Stimulated activated CD8-positive, alpha-beta memory T cell treated with anti-CD3 and anti-CD28 coated beads, Interleukin-15, amount 100 ng/mL, for 1 hour (primary cell): ENCODE measurements at regions not wholly inside any gene's neighbourhood (a gene's known extent, or its start where the extent isn't known, plus 50 kb on each side); places are given as distances from the start of the nearest gene placed in this dataset.

Source experiments
- DNase-seq: peaks from one replicate; pipeline ENCODE4 v3.0.0-alpha.2; 2020; ENCODE audit warnings: low read depth

- DNase-seq = no peak
Observed at GRCh38 chr5:8241076-8241475, 372.1 kb downstream of the MTRR start.

DNA sequence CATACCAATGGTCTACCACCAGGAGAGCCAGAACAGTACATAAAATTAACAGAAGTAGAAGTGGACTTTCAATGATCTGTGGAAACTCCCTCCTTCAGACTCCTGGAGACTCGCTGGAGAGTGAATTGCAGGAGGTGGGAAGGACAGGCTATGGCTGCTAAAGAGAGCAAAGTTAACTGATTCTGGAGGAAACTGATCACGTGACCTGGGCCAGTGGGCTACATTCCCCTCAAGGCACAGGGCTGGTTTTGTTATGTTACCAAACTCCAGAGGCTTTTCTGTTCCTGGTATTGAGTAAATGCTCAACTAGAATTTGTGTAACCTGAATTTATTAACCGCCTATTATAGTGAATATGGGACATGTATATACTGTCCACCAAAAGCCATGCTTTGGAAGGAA, 372.6 kb downstream of the MTRR start:
- DNase-seq = no peak

DNA sequence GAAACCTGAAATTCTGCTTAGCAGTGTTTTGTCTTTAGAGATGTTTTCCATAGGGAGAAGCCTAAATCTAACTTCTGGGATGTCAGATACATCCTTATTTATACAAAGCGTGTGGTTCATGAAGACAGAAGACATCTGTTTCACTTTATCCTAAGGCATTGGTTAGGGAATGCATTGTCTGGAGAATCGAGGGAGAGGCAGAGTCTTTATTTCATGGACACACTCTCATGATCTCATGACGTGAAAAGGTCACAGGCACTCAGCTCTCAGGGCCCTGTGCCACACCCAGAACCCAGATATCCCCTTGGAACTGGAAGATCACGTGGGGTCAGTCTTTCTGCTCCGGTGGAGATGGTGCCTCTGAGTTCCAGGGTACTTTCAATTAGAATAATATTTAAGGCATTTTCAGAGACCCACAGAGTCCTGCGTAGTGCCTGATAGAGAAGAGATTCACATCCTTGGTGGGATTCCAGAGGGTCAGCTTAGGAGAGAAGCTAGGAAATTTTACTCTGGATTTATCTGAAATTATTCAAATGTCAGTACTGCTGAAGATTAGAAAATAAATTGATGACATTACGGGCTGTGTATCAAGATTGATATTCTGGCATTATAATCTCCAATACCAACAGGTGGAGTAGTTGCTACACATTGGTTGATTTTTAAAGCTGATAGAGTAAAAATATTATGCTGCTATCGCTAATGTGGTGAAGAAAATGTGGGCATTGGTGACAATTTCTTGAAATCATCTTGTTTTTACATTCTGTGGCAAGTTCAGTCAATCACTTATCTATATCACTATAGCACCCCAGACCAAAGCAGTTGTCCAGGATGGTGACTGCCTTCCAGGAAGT, 378.3 kb downstream of the MTRR start:
- no peak for DNase-seq

- no peak for DNase-seq
Observed at GRCh38 chr5:8253376-8253775, 384.4 kb downstream of the MTRR start.

DNA sequence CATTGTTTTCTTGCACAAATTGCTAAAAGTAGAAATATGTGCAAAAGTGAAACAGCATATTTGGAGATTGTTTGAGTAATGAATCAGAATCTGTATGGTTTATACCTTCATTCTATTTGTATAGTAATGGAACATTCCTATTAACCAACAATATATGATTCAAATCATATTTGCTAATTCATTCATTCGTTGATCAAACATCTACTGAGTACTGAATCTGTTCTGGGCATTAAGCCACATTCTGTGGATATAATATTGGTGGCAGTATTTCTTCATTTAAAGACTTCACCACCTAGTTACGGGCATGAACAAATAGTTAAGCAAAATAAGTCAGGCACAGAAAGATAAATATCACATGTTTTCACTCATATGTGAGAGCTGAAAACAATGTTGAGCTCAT, 385.7 kb downstream of the MTRR start:
- no peak for DNase-seq

- DNase-seq = no peak
Observed at GRCh38 chr5:8258801-8259200, 389.9 kb downstream of the MTRR start.

DNA sequence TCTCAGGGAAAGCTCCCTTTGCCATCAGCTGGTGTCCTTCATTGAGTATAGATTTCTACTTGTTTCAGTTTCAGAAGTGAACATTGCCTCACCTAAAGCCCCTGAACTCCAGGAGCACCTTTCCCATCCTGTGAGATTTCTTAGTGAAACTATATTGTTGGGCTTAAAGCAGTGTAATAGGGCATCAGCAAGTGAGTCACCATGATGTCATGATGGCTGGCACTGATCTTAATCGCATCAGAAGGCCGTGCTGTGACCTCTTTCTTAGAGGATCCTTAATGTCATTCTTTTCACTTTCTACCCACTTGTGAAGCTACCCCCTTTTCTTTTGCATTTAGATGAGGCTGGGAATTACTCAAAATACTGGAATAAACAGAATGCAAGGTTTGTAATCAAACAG, 401.3 kb downstream of the MTRR start:
- DNase-seq = no peak

DNA sequence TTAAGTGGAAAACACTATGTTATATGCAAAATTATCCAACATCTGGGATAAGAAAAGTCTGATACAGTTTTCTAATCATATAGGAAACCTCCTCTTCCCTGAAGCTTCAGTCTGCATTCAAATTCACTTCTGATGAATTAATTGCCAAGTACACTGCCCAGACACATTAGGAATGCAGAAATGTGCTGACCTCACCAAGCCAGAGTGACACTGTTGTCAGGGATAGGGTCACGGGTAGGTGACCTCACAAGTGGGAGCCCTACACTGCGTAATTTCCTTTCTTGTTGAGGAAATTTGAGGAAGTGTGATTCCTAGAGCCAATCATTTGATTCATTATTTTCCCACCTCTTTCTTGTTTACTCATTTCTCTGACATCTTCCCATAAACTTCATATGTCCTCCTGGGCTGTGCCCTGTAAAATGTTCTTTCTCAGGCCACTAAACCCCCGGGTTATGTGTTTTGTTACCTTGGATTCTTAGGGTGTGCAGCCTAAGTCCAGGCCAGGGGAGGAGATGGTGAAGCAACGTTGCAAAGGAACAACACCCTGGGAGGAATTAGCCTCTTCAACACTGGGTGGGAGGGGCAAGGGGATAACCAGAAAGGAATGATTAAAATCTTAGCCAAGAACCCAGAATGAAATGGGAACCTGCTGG, 411.9 kb downstream of the MTRR start:
- no peak for DNase-seq

DNA sequence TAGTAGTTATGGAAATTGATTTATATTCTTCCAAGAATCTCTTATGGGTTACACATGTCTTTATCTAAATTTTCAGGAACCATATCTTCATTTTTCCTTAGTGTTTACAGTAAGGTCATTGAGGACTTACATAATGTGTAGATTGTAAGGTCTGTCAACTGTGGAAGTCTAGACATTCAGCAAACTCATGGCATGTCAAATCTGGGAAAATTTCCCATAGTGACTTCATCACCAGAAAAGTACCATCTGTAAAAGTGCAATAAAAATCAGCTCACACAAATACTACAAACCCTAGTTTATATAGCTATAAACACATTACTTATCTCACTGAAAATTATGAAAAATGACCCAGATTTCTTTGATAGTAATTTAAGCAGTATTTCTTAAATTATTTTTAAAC, 419.4 kb downstream of the MTRR start:
- DNase-seq = no peak

GRCh38 chr5:8288897-8289516, 420.1 kb downstream of the MTRR start:
- no peak for DNase-seq

GRCh38 chr5:8289779-8290178, 420.8 kb downstream of the MTRR start:
- DNase-seq = no peak

DNA sequence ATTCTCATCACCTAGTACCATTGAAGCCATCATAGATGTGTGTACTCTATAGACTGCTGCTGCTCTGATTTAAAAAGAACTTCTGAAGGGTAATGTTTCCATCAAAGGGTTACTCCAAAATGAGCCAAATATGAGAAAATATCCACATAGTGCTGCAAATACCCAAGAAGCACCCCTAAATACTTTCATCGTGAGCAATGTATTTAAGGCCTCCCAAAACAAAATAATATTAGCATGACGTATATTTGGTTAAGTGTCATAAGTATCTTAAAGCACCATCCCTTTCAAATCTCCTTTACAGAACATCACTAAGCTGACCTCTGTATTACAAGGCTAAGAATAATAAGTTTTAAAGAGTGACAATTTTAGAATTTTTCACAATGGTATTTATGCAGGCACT, 421.8 kb downstream of the MTRR start:
- no peak for DNase-seq

- DNase-seq = no peak
Observed at GRCh38 chr5:8291641-8292040, 422.7 kb downstream of the MTRR start.

DNA sequence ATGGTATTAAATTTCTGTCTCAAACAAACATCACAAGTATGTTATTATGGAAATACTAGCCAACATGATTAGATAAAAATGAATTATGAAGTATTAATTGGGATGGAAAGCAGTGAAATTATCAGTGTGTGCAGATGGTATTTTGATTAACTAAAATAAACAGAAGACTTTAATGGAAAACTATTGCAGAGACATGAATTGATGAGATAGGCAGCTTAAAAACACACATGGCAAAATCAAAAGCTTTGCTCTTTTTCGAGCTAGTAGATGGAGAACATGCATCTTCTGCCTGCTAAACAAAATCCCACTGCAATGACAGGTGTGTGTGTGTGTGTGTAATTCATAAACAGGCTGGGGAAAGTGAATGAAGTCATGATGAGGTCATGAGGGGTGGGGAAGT, 426.2 kb downstream of the MTRR start:
- DNase-seq = no peak

- no peak for DNase-seq
Observed at GRCh38 chr5:8299716-8300115, 430.8 kb downstream of the MTRR start.

DNA sequence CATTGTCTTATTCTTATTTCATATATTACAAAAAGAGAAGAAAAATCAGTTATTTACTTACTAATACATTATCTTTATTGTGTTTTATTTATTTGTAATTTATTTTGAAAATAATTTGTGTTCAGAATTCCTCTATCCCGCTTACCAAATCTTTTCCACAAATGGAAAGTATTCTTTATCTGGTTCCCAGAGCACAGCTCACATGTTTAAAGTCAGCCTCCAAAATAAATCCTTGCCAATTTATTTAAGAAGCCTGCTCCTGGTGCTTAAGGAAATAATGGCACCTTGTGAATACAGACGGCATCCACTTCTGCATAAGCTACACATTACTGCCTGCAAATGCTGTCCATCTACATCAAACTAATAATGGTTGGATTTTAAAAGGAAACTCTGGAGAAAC, 435.4 kb downstream of the MTRR start:
- DNase-seq = no peak

GRCh38 chr5:8306288-8306896, 437.4 kb downstream of the MTRR start:
- DNase-seq = no peak

DNA sequence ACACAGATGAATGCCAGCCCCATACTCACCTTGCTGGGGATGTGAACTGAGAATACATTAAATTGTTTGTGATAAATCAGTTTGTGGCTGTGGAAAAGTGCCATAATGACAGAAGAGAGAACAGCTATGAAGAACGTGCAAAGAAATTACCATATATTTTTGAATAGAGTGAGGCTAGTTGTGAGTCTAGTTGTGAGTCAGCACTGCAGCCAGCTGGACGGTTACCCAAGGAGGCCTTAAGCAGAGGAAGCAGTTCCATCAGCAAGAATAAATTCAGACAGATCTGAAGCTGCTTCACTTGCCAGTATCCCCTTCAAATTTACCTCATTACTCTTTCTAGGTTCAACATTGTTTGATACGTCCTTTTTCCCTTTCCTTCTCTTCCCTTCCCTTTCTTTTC, 446.0 kb downstream of the MTRR start:
- no peak for DNase-seq

DNA sequence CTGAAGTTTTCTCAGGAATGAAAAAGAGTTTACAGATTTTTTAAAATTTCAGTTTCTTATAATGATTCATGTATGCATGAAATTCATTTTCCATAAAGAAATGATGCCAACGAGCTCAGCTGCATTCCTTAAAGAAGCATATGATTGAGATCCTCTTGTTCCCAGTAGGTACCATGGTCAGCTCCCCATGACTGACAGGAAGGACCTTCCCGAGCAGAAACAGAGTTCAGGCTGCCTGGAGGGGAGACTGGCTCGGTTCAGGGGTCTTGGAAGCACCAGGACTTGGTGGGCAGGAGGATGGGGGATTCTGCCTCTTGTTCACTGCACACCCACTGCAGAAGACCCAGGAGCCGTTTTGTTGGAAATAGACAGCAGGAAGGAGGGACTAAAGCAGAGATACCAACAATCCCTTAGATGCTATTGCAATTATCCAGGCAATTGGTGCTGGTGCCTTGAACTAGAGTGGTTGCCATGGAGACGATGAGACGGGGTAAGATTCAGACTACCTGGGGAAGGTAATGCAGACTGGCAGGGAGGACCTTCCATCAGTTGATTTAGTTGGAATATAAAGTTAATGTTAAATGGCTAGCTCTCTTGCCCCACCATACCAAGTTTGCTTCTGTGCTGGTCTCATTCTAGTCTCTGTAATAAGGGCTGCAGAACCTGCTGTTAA, 447.8 kb downstream of the MTRR start:
- DNase-seq = no peak

DNA sequence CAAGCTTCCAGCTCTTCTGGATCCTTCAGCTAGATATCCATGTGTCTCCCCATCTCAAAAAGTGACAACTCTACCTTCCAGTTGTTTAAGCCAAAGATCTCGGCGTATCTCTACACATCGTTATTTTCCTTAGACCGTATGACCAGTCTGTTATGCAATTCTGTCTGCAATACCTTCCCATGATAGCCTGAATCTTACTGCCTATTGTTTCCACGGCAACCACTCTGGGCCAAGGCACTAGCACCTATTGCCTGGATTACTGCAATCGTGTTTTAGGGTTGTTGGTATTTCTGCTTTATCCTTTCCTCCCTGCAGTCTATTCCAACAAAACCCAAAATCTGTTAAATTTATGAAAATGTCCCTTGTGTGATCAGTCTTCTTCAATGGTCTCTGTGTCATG, 448.4 kb downstream of the MTRR start:
- no peak for DNase-seq

GRCh38 chr5:8320244-8320643, 451.3 kb downstream of the MTRR start:
- DNase-seq = no peak

DNA sequence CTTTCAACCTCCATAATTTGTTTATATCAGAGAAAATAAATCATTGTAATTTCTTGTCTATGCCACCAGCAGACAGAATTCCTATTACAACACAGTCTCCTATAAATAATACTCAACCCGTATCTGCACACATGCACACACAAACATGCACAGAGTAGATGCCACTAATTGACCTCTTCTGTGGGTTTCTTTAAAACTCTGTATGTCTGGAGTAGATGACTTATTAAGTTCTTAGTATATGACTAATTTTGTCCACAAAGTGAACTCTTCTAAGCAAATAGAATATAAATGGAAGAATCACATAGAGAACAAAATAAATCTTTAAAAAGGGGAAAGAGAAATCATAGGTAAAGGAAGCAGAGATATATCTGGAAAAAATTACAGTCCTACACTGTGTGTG, 452.3 kb downstream of the MTRR start:
- DNase-seq = no peak
